HUES48 (cell line): ENCODE measurements at regions not wholly inside any gene's neighbourhood (a gene's known extent, or its start where the extent isn't known, plus 50 kb on each side); places are given as distances from the start of the nearest gene placed in this dataset.
"Not testable (repeated sequence)": the region's sequence is repeated elsewhere in the genome, so short reads cannot be mapped to it uniquely, and the experiment has no call there.

Experiments
- H3K27ac ChIP-seq: one replicate; pipeline ENCODE4 v1.7.0; 2013; ENCODE audit warnings: low read depth, low read length, inconsistent platforms
- H3K27me3 ChIP-seq: 2 replicates; pipeline ENCODE4 v1.6.1; 2013; ENCODE audit warnings: mild to moderate bottlenecking, low read length; ENCODE audit not compliant: control insufficient read depth, insufficient read depth
- H3K36me3 ChIP-seq: 2 replicates; pipeline ENCODE4 v1.6.1; 2013; ENCODE audit warnings: low read length; ENCODE audit not compliant: control insufficient read depth, insufficient read depth
- H3K4me1 ChIP-seq: 2 replicates; pipeline ENCODE4 v1.6.1; 2013; ENCODE audit warnings: mild to moderate bottlenecking, low read length; ENCODE audit not compliant: control insufficient read depth, insufficient read depth
- H3K4me3 ChIP-seq: 2 replicates; pipeline ENCODE4 v1.5.1; 2013; ENCODE audit warnings: mild to moderate bottlenecking, low read depth, low read length
- H3K9ac ChIP-seq: 2 replicates; pipeline ENCODE4 v1.6.1; 2013; ENCODE audit warnings: mild to moderate bottlenecking, low read depth, low read length, moderate library complexity
- H3K9me3 ChIP-seq: 2 replicates; pipeline ENCODE4 v1.6.1; 2013; ENCODE audit warnings: low read length; ENCODE audit not compliant: control insufficient read depth, insufficient read depth

DNA sequence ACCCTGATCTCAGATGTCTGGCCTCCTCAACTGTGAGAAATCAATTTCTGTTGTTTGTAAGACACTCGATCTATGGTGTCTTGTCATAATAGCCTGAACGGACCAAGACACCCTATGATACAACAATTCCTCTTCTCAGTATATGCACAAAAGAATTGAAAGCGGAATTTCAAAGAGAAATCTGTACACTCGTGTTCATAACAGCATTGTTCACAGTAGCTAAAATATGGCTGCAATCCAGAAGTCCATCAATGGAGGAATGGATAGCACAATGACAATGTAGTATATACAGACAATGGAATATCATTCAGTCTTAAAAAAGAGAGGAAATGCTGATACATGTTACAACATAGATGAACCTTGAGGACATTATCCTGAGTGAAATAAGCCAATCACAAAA lies 354.6 kb downstream of the SFMBT2 start:
- Histone ChIP-seq H3K27me3 (no peaks in the 10 kb centered on the region), H3K4me3 (no peak overlapping the region), H3K36me3 (no peaks in the 10 kb centered on the region), H3K4me1 (no peaks in the 10 kb centered on the region), H3K27ac (no peak overlapping the region), H3K9me3 (no peaks in the 10 kb centered on the region), H3K9ac (no peak overlapping the region)

DNA sequence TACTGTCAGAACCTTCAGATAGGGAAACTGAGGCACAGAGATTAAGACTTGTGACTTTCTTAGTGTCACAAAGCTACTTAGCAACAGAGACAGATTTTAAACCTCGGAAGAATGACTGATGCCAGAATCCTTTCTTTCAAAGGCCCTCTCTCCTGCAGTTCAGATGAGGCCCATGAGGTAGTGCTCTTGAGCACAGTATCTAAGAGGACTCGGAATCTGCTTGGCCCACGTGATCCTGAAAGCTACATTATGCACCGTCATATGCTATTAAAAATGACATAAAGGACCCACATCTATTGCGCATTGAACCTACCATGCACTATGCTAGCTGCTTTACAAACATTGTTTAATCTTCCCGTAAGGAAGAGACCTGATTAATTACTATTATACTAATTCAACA lies 355.9 kb downstream of the SFMBT2 start:
- H3K27ac ChIP-seq, result no peak overlapping the region
- H3K4me1 ChIP-seq, result no peaks in the 10 kb centered on the region
- no peak overlapping the region for H3K9ac ChIP-seq
- H3K36me3 ChIP-seq, result no peaks in the 10 kb centered on the region
- no peaks in the 10 kb centered on the region for H3K27me3 ChIP-seq
- H3K9me3 ChIP-seq, result no peaks in the 10 kb centered on the region
- no peak overlapping the region for H3K4me3 ChIP-seq

DNA sequence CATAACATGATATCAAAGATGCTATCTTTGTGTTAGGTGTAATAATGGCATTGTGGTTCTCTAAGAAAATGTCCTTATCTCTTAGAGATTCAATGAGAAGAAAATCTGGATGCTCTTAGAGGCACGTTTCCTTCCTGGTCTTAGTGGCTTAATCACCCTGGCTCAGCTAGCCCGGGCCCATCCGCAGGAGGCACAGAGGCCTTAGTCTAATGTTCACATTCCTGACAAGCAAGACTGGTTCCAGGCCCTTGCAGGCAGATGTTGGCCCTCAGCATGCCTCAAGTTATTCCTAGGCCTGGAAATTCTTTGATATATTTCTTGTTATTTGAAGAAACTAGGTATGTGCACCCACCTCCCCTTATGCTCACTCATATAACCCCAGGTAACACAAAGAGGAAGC lies 357.6 kb downstream of the SFMBT2 start:
- Histone ChIP-seq H3K36me3 (no peaks in the 10 kb centered on the region), H3K27me3 (no peaks in the 10 kb centered on the region), H3K4me1 (no peaks in the 10 kb centered on the region), H3K9me3 (no peaks in the 10 kb centered on the region), H3K27ac (no peak overlapping the region), H3K9ac (no peak overlapping the region), H3K4me3 (no peak overlapping the region)

- H3K4me3 ChIP-seq, H3K4me1 ChIP-seq, H3K9ac ChIP-seq, H3K27ac ChIP-seq, H3K9me3 ChIP-seq, H3K36me3 ChIP-seq, H3K27me3 ChIP-seq: not testable (repeated sequence)
These were observed 360.8 kb downstream of the SFMBT2 start for GRCh38 chr10:7050024-7050423.

DNA sequence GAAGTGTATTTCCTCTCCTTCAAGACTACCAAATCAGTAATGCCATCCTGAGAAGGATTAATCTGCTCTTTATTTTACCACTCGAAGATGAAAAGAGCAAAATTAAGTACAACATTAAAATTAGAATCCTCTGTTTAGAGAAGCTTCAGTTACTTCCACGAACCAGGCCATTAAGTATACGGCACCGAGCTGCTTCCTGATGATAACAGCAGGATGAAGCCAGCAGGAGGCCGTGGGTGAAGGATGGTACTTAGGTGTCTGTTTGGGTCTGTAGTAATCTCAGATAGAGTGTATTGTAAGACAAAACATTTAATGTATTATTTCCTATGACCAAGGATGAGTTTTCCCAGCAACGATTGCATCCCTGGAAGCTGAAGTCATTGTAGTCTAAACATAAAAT lies 362.8 kb downstream of the SFMBT2 start:
- H3K9me3 ChIP-seq, result no peaks in the 10 kb centered on the region
- H3K9ac ChIP-seq, result no peak overlapping the region
- H3K36me3 ChIP-seq, result no peaks in the 10 kb centered on the region
- no peak overlapping the region for H3K4me3 ChIP-seq
- no peak overlapping the region for H3K27ac ChIP-seq
- no peaks in the 10 kb centered on the region for H3K4me1 ChIP-seq
- no peaks in the 10 kb centered on the region for H3K27me3 ChIP-seq

DNA sequence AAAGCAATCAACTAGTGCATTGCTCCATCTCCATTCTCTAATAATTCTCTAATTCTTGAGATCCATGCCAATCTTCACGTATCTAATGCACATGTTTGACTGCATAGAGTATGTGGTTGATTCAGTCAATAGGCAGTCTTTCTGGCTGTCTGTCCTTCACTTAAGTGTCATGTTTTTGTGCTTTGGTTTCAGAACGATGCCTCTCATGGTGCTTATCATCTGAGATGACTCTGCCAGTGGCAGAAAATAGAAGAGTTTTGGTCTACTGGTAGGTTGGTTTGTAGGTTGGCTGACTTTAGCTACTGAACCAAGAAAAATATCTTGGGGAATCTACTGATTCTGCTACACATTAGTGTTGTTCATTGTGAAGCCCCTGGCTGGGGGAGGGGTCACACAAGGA lies 364.2 kb downstream of the SFMBT2 start:
- H3K4me1 ChIP-seq, result no peaks in the 10 kb centered on the region
- no peak overlapping the region for H3K4me3 ChIP-seq
- H3K27ac ChIP-seq, result no peak overlapping the region
- H3K36me3 ChIP-seq, result no peaks in the 10 kb centered on the region
- no peaks in the 10 kb centered on the region for H3K9me3 ChIP-seq
- no peaks in the 10 kb centered on the region for H3K27me3 ChIP-seq
- H3K9ac ChIP-seq, result no peak overlapping the region

- Histone ChIP-seq H3K4me1 (no peaks in the 10 kb centered on the region), H3K9me3 (no peaks in the 10 kb centered on the region), H3K27ac (no peak overlapping the region), H3K27me3 (no peaks in the 10 kb centered on the region), H3K36me3 (no peaks in the 10 kb centered on the region), H3K4me3 (no peak overlapping the region), H3K9ac (no peak overlapping the region)
These were observed 364.8 kb downstream of the SFMBT2 start for GRCh38 chr10:7045891-7046599.

GRCh38 chr10:7043055-7043653 lies 367.7 kb downstream of the SFMBT2 start:
- no peak overlapping the region for H3K27ac ChIP-seq
- no peak overlapping the region for H3K4me3 ChIP-seq
- no peak overlapping the region for H3K9ac ChIP-seq
- H3K36me3 ChIP-seq, result no peaks in the 10 kb centered on the region
- no peaks in the 10 kb centered on the region for H3K27me3 ChIP-seq
- no peaks in the 10 kb centered on the region for H3K9me3 ChIP-seq
- H3K4me1 ChIP-seq, result no peaks in the 10 kb centered on the region

GRCh38 chr10:7042419-7043054 lies 368.3 kb downstream of the SFMBT2 start:
- Histone ChIP-seq H3K4me3 (no peak overlapping the region), H3K27me3 (no peaks in the 10 kb centered on the region), H3K27ac (no peak overlapping the region), H3K4me1 (no peaks in the 10 kb centered on the region), H3K9ac (no peak overlapping the region), H3K9me3 (no peaks in the 10 kb centered on the region), H3K36me3 (no peaks in the 10 kb centered on the region)

GRCh38 chr10:7042000-7042399 lies 368.8 kb downstream of the SFMBT2 start:
- no peaks in the 10 kb centered on the region for H3K27me3 ChIP-seq
- H3K4me1 ChIP-seq, result no peaks in the 10 kb centered on the region
- H3K36me3 ChIP-seq, result no peaks in the 10 kb centered on the region
- H3K4me3 ChIP-seq, result no peak overlapping the region
- H3K9ac ChIP-seq, result no peak overlapping the region
- no peaks in the 10 kb centered on the region for H3K9me3 ChIP-seq
- H3K27ac ChIP-seq, result no peak overlapping the region

DNA sequence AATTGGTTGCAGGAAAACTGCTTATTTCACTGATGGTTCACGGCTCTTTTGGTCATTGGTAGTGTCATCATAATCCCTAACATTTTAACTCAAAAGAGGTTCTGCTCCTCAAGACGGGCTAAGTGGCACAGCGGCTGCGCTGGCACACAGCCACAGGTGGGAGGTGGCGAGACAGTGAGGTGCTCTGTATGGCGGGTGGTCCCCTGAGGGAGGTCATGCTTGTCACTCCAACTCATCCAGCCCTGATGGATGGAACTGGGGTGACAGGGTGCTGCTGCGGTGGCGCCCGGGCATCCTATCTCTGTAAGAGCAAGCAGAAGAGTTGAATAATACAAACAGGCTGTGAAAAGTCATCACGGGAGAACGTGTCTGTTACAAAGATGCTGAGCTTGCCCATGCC lies 370.2 kb downstream of the SFMBT2 start:
- Histone ChIP-seq H3K27me3 (no peaks in the 10 kb centered on the region), H3K36me3 (no peaks in the 10 kb centered on the region), H3K4me1 (no peaks in the 10 kb centered on the region), H3K9ac (no peak overlapping the region), H3K4me3 (no peak overlapping the region), H3K27ac (no peak overlapping the region), H3K9me3 (no peaks in the 10 kb centered on the region)
